Loucy (cell line): ENCODE measurements at regions not wholly inside any gene's neighbourhood (a gene's known extent, or its start where the extent isn't known, plus 50 kb on each side); places are given as distances from the start of the nearest gene placed in this dataset.

Source experiments
- H2AFZ ChIP-seq: fragments of 200-600 bp; sonication (generic); 2 replicates; pipeline ENCODE4 v1.6.0; 2016; ENCODE audit warnings: antibody characterized with exemption, mild to moderate bottlenecking, low read length, moderate library complexity
- H3F3A ChIP-seq: fragments of 200-600 bp; 2 replicates; pipeline ENCODE4 v1.6.0; 2016; ENCODE audit warnings: antibody characterized with exemption, low read depth, mild to moderate bottlenecking
- H3K27me3 ChIP-seq: fragments of 200-600 bp; sonication (generic); 2 replicates; pipeline ENCODE4 v1.6.1; 2014; ENCODE audit warnings: low read length, mild to moderate bottlenecking; ENCODE audit not compliant: insufficient read depth, poor library complexity, severe bottlenecking
- H3K36me3 ChIP-seq: fragments of 200-600 bp; sonication (generic); 2 replicates; pipeline ENCODE4 v1.6.1; 2016; ENCODE audit warnings: low read length; ENCODE audit not compliant: insufficient read depth
- H3K4me1 ChIP-seq: fragments of 200-600 bp; sonication (generic); 2 replicates; pipeline ENCODE4 v1.5.1; 2014; ENCODE audit warnings: low read length, mild to moderate bottlenecking; ENCODE audit not compliant: insufficient read depth, poor library complexity, severe bottlenecking
- H3K4me2 ChIP-seq: fragments of 200-600 bp; sonication (generic); 2 replicates; pipeline ENCODE4 v1.6.0; 2014; ENCODE audit warnings: antibody characterized with exemption, low read length, low read depth, mild to moderate bottlenecking; ENCODE audit not compliant: poor library complexity, severe bottlenecking
- H3K4me3 ChIP-seq: fragments of 200-600 bp; sonication (generic); 2 replicates; pipeline ENCODE4 v1.5.1; 2014; ENCODE audit warnings: low read length, mild to moderate bottlenecking, mixed read lengths; ENCODE audit not compliant: poor library complexity, severe bottlenecking
- H3K79me2 ChIP-seq: fragments of 200-600 bp; sonication (generic); 2 replicates; pipeline ENCODE4 v1.6.1; 2014; ENCODE audit warnings: low read length; ENCODE audit not compliant: insufficient read depth
- H3K9ac ChIP-seq: fragments of 200-600 bp; sonication (generic); 2 replicates; pipeline ENCODE4 v1.6.0; 2014; ENCODE audit warnings: mild to moderate bottlenecking, low read depth, low read length, moderate library complexity; ENCODE audit not compliant: poor library complexity, severe bottlenecking
- H3K9me2 ChIP-seq: fragments of 200-600 bp; sonication (generic); replicated peaks from 2 replicates; pipeline ENCODE4 v1.6.1; 2016; ENCODE audit warnings: low read depth, low read length, mixed read lengths
- H3K9me3 ChIP-seq: fragments of 200-600 bp; sonication (generic); 2 replicates; pipeline ENCODE4 v1.6.1; 2014; ENCODE audit warnings: mild to moderate bottlenecking, antibody characterized with exemption, low read length, low read depth; ENCODE audit not compliant: insufficient read depth
- H4K20me1 ChIP-seq: fragments of 200-600 bp; sonication (generic); 2 replicates; pipeline ENCODE4 v1.6.0; 2014; ENCODE audit warnings: antibody characterized with exemption, low read length, mild to moderate bottlenecking; ENCODE audit not compliant: insufficient read depth, poor library complexity, severe bottlenecking
- CTCF ChIP-seq: fragments of 200-600 bp; sonication (generic); conservative IDR thresholded peaks from 2 replicates; pipeline ENCODE4 v1.5.1; 2014; ENCODE audit warnings: mild to moderate bottlenecking, antibody characterized with exemption, low read length
- EZH2phosphoT487 ChIP-seq: fragments of 200-600 bp; IDR thresholded peaks from 2 replicates; pipeline ENCODE4 v1.6.1; 2018; ENCODE audit warnings: antibody characterized with exemption, mild to moderate bottlenecking, moderate library complexity, borderline replicate concordance

- TF ChIP-seq CTCF (no peak), EZH2phosphoT487 (no peak)
These were observed 394.3 kb upstream of the CHST9 start for GRCh38 chr18:27579364-27579763.

GRCh38 chr18:27577752-27578151, 392.6 kb upstream of the CHST9 start:
- TF ChIP-seq CTCF, result no peak
- no peak for TF ChIP-seq EZH2phosphoT487
- H3K4me2 ChIP-seq, result no peak overlapping the region
- no peaks in the 10 kb centered on the region for H3K79me2 ChIP-seq
- no peaks in the 10 kb centered on the region for H3K4me1 ChIP-seq
- no peaks in the 10 kb centered on the region for H3K27me3 ChIP-seq
- no peaks in the 10 kb centered on the region for H3F3A ChIP-seq
- H3K36me3 ChIP-seq, result no peaks in the 10 kb centered on the region
- no peaks in the 10 kb centered on the region for H3K9me2 ChIP-seq
- no peaks in the 10 kb centered on the region for H4K20me1 ChIP-seq
- no peaks in the 10 kb centered on the region for H3K9me3 ChIP-seq
- H3K4me3 ChIP-seq, result no peak overlapping the region
- H3K9ac ChIP-seq, result no peak overlapping the region
- no peak overlapping the region for H2AFZ ChIP-seq

More at GRCh38 chr18:27579364-27579763, 394.3 kb upstream of the CHST9 start:
- H3K4me3 ChIP-seq, result no peak overlapping the region
- H2AFZ ChIP-seq, result no peak overlapping the region
- H3K9ac ChIP-seq, result no peak overlapping the region
- no peaks in the 10 kb centered on the region for H3K27me3 ChIP-seq
- no peaks in the 10 kb centered on the region for H3F3A ChIP-seq
- no peaks in the 10 kb centered on the region for H3K4me1 ChIP-seq
- no peaks in the 10 kb centered on the region for H4K20me1 ChIP-seq
- H3K4me2 ChIP-seq, result no peak overlapping the region
- H3K36me3 ChIP-seq, result no peaks in the 10 kb centered on the region
- H3K9me3 ChIP-seq, result no peaks in the 10 kb centered on the region
- no peaks in the 10 kb centered on the region for H3K9me2 ChIP-seq
- no peaks in the 10 kb centered on the region for H3K79me2 ChIP-seq

- Histone ChIP-seq H3K36me3 (no peaks in the 10 kb centered on the region), H3K4me1 (no peaks in the 10 kb centered on the region), H3K9me3 (no peaks in the 10 kb centered on the region), H3K9me2 (no peaks in the 10 kb centered on the region), H3K27me3 (no peaks in the 10 kb centered on the region), H4K20me1 (no peaks in the 10 kb centered on the region), H2AFZ (no peak overlapping the region), H3K79me2 (no peaks in the 10 kb centered on the region), H3K4me2 (no peak overlapping the region), H3K9ac (no peak overlapping the region), H3K4me3 (no peak overlapping the region), H3F3A (no peaks in the 10 kb centered on the region)
- TF ChIP-seq EZH2phosphoT487 (no peak), CTCF (no peak)
These were observed 392.2 kb upstream of the CHST9 start for GRCh38 chr18:27577265-27577664.
